Activated CD8-positive, alpha-beta memory T cell treated with anti-CD3 and anti-CD28 coated beads for 36 hours (primary cell): ENCODE measurements at regions not wholly inside any gene's neighbourhood (a gene's known extent, or its start where the extent isn't known, plus 50 kb on each side); places are given as distances from the start of the nearest gene placed in this dataset.
"Not testable (repeated sequence)": the region's sequence is repeated elsewhere in the genome, so short reads cannot be mapped to it uniquely, and the experiment has no call there.

ENCODE experiments used
- CTCF ChIA-PET: fragments of 350-600 bp; sonication (Branson Sonifier 250); formaldehyde crosslinking; loops from one replicate; lab custom pipeline; 2021; ENCODE audit warnings: antibody characterized with exemption; lab: Charles Lee
- POLR2A ChIA-PET: fragments of 350-600 bp; sonication (Branson Sonifier 250); formaldehyde crosslinking; loops from one replicate; lab custom pipeline; 2021; ENCODE audit warnings: antibody characterized with exemption; lab: Charles Lee

GRCh38 chr12:131578828-131579470 lies 131.9 kb upstream of the SFSWAP start:
- ChIA-PET CTCF (no interaction called here), POLR2A (no interaction called here)

DNA sequence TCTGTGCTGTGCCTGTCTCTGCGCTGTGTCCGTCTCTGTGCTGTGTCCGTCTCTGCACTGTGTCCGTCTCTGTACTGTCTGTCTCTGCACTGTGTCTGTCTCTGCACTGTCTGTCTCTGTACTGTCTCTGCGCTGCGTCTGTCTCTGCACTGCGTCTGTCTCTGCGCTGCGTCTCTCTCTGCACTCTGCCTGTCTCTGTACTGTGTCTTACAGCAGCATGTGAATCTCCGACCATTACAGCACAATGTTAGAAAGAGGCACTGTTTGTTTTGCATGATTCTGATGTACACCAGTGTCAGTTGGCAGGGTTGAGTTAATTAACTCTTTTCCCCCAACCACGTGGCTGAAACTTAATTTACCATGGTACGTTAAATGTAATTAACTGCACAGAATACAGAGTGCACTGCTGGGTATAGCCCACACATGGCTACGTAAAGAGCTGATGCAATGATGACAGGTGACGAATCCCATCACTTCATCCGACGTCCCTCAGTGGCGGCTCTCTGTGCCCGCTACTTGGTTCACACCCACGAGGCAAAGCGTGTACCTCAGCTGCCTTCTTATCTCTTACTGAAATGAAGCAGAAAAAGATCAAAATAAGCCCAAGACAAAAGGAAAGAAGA lies 127.7 kb upstream of the SFSWAP start:
- ChIA-PET POLR2A (no interaction called here), CTCF (no interaction called here)

- POLR2A ChIA-PET: no interaction called here
These were observed 124.6 kb upstream of the SFSWAP start for GRCh38 chr12:131586269-131586668.

DNA sequence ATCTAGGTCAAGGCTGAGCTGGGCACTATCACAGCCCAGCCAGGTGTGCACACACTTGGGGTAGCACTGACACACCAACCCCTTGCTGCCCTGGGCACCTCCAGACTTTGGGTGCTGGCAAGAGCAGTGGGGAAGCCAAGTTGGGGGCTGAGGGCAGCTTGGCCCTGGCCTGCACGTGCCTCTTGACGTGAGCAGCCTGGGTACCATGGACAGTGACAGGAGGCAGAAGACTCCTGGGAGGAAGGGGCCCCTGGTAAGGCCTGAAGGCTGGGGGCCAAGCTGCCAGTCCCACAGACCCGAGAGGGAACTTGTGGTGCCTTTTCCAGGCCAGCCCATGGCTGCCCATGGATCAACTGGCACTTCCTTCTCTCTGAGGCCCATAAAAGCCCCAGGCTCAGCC lies 124.1 kb upstream of the SFSWAP start:
- POLR2A ChIA-PET: no interaction called here
- CTCF ChIA-PET: no interaction called here

More at GRCh38 chr12:131586269-131586668, 124.6 kb upstream of the SFSWAP start:
- CTCF ChIA-PET: no interaction called here

GRCh38 chr12:131587565-131587964 lies 123.3 kb upstream of the SFSWAP start:
- ChIA-PET POLR2A (no interaction called here), CTCF (no interaction called here)

DNA sequence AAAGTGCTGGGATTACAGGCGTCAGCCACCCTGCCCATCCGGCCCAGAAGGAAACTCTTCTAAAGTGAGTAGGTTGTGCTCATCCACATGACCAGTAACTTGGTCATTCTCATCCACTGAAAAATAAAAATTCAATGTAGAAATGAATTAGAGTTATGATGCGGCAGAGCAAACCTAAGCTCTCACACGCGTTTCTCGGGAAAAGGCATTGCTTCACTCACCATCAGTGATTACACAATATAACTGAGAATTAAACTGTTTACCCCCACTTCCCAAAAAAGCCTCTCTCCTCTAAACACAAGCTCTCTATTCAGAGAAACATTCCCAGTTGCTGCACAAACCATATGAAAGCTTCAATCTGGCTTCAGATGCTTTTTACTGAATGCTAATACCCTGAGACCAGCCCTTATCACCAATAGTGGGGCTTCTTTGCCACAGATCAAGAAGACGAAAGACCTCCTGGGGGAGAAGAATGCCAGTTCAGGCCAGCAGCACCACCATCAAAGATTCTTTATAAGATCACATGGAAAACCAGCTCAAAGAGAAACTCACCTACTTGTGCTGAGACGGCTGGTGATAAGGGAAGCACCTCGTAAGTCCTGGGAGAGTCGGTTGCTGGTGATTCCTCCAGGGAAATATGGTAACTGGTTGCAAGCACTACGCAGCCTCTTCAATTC lies 121.5 kb upstream of the SFSWAP start:
- CTCF ChIA-PET: no interaction called here

GRCh38 chr12:131589966-131590365 lies 120.9 kb upstream of the SFSWAP start:
- CTCF ChIA-PET: no interaction called here
- POLR2A ChIA-PET: no interaction called here

More for the DNA sequence above, 121.5 kb upstream of the SFSWAP start:
- POLR2A ChIA-PET: no interaction called here

DNA sequence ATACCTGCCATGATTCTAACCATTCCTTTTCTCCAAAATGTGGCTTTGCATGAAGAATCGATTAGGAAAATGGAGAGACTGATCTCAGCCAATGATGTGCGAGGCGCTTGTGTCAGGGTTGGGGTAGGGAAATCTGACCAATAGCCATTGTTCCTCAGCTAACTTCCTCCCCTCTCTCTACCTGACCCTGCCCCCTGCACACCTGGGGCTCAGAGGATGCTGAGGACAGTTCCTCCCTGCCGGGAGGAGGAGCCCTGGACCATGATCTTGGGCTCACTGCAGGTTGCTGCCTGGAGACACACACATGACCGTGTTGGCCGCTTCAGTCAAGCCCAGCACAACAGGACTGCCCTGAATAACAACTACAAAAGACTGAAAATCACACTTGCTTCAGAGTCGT lies 119.8 kb upstream of the SFSWAP start:
- POLR2A ChIA-PET: no interaction called here
- CTCF ChIA-PET: no interaction called here

DNA sequence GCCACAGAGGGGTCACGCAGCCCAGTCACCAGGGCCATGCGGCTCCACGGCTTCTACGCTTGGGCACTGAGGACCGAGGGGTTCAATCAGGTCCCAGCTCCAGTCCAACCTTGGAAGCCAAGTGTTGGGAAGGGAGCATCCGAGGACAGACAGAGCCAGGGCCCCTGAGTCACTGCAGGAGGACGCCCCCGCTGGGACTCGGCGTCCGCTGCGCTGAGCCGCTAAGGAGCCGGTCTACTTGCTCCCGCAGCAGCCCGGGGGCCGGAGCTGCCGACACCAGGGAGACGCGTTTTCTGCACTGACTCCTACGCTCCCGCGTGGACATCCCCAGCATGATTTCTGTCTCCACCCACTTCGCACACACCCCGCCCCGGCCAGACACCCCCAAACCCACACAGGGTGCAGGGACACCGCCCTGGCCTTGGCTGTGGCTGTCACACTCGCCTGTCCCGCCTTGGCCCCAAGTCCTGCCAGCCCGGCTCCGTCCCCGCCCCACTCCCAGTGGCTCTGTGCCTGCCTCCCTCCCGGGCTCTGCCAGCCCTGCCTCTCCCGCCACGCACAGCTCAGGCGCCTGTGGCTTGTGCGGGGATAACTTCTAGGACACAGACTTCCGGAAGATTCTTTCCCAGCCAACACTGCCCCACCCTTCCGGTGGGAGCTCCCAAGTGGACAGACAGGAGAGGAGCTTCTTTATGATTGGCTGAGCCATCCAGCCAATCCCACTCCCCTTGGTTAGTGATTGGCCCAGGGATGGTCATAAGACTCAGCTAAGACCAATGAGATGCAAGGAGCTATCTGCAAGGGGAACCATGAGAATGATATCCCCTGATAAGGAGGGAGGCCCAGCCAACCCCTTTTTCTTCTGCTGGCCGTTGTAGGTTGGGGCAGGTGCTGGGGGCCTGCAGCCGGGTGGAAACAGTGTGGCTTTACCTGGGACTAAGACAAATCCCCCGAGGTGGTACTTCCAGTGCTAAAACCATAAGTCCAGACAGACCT lies 118.9 kb upstream of the SFSWAP start:
- ChIA-PET POLR2A (no interaction called here), CTCF (no interaction called here)

GRCh38 chr12:131592972-131593371 lies 117.9 kb upstream of the SFSWAP start:
- ChIA-PET POLR2A (no interaction called here), CTCF (no interaction called here)

DNA sequence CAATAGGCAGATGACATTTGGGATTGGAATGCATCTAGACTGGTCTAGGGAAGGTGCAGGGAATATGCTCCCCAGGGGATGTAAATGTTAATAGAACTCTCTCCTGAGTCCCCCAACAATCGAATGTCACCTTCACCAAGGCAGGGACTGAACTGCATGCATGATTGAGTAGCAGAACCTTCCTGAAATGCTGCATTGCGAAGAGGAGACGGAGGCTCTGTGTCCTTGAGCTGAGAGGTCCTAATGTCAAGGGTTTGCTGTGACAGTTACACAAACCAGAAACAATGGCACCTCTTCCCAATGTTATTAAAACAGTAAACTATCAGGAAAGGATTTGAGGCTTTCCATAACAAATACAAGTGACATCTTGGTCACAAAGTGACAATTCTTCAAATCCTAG lies 117.5 kb upstream of the SFSWAP start:
- ChIA-PET POLR2A (no interaction called here), CTCF (no interaction called here)

DNA sequence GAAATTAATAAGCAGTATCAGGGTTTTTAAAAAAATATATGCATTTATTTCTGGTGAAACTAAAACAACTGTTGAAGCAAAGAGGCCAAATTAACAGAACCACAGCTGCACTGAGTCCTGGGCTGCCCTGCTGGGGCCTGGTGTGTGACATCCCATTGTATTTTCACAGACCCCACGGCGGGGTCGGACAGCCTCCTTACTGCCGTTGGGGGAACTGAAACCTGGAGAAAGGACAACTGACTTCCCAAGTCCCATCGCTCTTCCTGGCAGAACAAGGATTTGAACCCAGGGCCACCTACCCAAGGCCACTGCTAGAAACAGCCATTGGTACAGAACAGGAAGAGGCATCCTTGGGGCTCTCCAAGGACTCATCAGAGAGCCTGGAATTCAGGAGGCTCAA lies 114.8 kb upstream of the SFSWAP start:
- POLR2A ChIA-PET: no interaction called here
- CTCF ChIA-PET: interaction anchor here (1.2 kb wide), 1 partner anchor 8 kb away, joined by 3 read pairs; no protein-coding TSS in a partner anchor

- ChIA-PET POLR2A (no interaction called here), CTCF (no interaction called here)
These were observed 113.6 kb upstream of the SFSWAP start for GRCh38 chr12:131597333-131597732.

DNA sequence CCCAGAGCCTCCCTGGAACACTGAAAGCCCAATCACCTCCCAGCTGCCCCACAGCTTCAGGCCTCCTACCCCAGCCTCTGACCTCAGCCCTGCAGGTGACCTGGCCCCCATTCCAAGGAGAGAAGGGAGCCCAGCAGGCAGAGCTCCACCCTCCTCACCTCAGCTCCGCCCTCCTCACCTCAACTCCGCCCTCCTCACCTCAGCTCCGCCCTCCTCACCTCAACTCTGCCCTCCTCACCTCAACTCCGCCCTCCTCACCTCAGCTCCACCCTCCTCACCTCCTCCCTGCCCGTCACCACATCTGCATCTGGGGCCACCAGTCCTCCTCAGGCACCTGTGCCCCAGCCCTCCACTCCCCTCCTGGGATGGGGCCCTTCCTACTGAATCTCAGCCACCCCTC lies 112.2 kb upstream of the SFSWAP start:
- ChIA-PET CTCF (no interaction called here), POLR2A (interaction anchor here (0.6 kb wide), 1 partner anchor 113 kb away, joined by 4 read pairs; no protein-coding TSS in a partner anchor)

GRCh38 chr12:131599190-131600159 lies 111.4 kb upstream of the SFSWAP start:
- CTCF ChIA-PET: no interaction called here
- POLR2A ChIA-PET: interaction anchor here (0.6 kb wide), 1 partner anchor 112 kb away, joined by 4 read pairs; no protein-coding TSS in a partner anchor

- ChIA-PET CTCF (no interaction called here), POLR2A (no interaction called here)
These were observed 110.7 kb upstream of the SFSWAP start for GRCh38 chr12:131600160-131600532.

GRCh38 chr12:131601499-131601898 lies 109.4 kb upstream of the SFSWAP start:
- CTCF ChIA-PET, POLR2A ChIA-PET: not testable (repeated sequence)

GRCh38 chr12:131603106-131603938 lies 107.6 kb upstream of the SFSWAP start:
- POLR2A ChIA-PET: no interaction called here
- CTCF ChIA-PET: interaction anchor here (1.4 kb wide), 1 partner anchor 8 kb away, joined by 3 read pairs; no protein-coding TSS in a partner anchor
